ENCODE measurements at regions not wholly inside any gene's neighbourhood (a gene's known extent, or its start where the extent isn't known, plus 50 kb on each side); places are given as distances from the start of the nearest gene placed in this dataset.
"Not testable (repeated sequence)": the region's sequence is repeated elsewhere in the genome, so short reads cannot be mapped to it uniquely, and the experiment has no call there.

GRCh38 chr12:14201291-14201690 is 164.2 kb upstream of the ATF7IP start:
- ATAC-seq, result no peak
- H3K27ac Mint-ChIP-seq, result no peak overlapping the region

GRCh38 chr12:14207905-14208551 is 157.5 kb upstream of the ATF7IP start:
- no peak for DNase-seq (ENCODE audit: low spot score)
- H3K4me1 Mint-ChIP-seq (ENCODE audit: low read depth in 2 of 2), result no peaks in the 10 kb centered on the region
- H3K27me3 Mint-ChIP-seq, result peaks cover 0 to 3% of the 10 kb centered on the region in 2 donors
- H3K27ac Mint-ChIP-seq, result no peak overlapping the region
- no peak for ATAC-seq
- no peak overlapping the region for H3K4me3 Mint-ChIP-seq
- H3K9me3 Mint-ChIP-seq, result peaks cover 2% of the 10 kb centered on the region
- peaks cover 6% of the 10 kb centered on the region for H3K36me3 Mint-ChIP-seq

More at GRCh38 chr12:14201291-14201690, 164.2 kb upstream of the ATF7IP start:
- DNase-seq (ENCODE audit: low spot score), result no peak
- no peak overlapping the region for H3K4me3 Mint-ChIP-seq
- H3K4me1 Mint-ChIP-seq (ENCODE audit: low read depth in 2 of 2), result no peaks in the 10 kb centered on the region
- H3K9me3 Mint-ChIP-seq, result peaks cover 1% of the 10 kb centered on the region
- peaks cover 0 to 3% of the 10 kb centered on the region in 2 donors for H3K27me3 Mint-ChIP-seq
- H3K36me3 Mint-ChIP-seq, result peaks cover 3% of the 10 kb centered on the region

GRCh38 chr12:14211947-14212387 is 153.5 kb upstream of the ATF7IP start:
- ATAC-seq, result no peak
- DNase-seq (ENCODE audit: low spot score), result no peak
- Mint-ChIP-seq H3K9me3 (no peaks in the 10 kb centered on the region), H3K27me3 (no peaks in the 10 kb centered on the region), H3K4me3 (no peak overlapping the region), H3K4me1 (ENCODE audit: low read depth in 2 of 2) (peaks cover 6 to 12% of the 10 kb centered on the region in 2 donors), H3K27ac (no peak overlapping the region), H3K36me3 (no peaks in the 10 kb centered on the region)

- Mint-ChIP-seq H3K27ac (peak overlapping the region in 1 of 2 donors; percentile 79), H3K27me3 (no peaks in the 10 kb centered on the region), H3K9me3 (peaks cover 2% of the 10 kb centered on the region), H3K36me3 (peaks cover 3% of the 10 kb centered on the region), H3K4me1 (ENCODE audit: low read depth in 2 of 2) (peaks cover 8 to 25% of the 10 kb centered on the region in 2 donors), H3K4me3 (no peak overlapping the region)
- no peak for ATAC-seq
- no peak for DNase-seq (ENCODE audit: low spot score)
Measured at GRCh38 chr12:14213542-14213941, 151.9 kb upstream of the ATF7IP start.

GRCh38 chr12:14214495-14214894 is 151.0 kb upstream of the ATF7IP start:
- ATAC-seq (no peak), DNase-seq (ENCODE audit: low spot score) (no peak)
- peaks cover 9% of the 10 kb centered on the region for H3K36me3 Mint-ChIP-seq
- peak overlapping the region; percentile 31 to 79 for H3K27ac Mint-ChIP-seq
- H3K4me3 Mint-ChIP-seq, result no peak overlapping the region
- no peaks in the 10 kb centered on the region for H3K27me3 Mint-ChIP-seq
- H3K9me3 Mint-ChIP-seq, result peaks cover 6% of the 10 kb centered on the region
- peaks cover 14 to 30% of the 10 kb centered on the region in 2 donors for H3K4me1 Mint-ChIP-seq (ENCODE audit: low read depth in 2 of 2)

- peaks cover 13% of the 10 kb centered on the region for H3K9me3 Mint-ChIP-seq
- H3K36me3 Mint-ChIP-seq, result peaks cover 23% of the 10 kb centered on the region
- H3K4me3 Mint-ChIP-seq; H3K27me3 Mint-ChIP-seq; DNase-seq (ENCODE audit: low spot score); ATAC-seq: not testable (repeated sequence)
- H3K4me1 Mint-ChIP-seq (ENCODE audit: low read depth in 2 of 2), result peaks cover 25 to 38% of the 10 kb centered on the region in 2 donors
- peak overlapping the region; percentile 94 to 97 for H3K27ac Mint-ChIP-seq
Measured at GRCh38 chr12:14215949-14216348, 149.5 kb upstream of the ATF7IP start.

- peak; percentile 59 to 67 for ATAC-seq
- Mint-ChIP-seq H3K9me3 (peaks cover 18% of the 10 kb centered on the region), H3K27me3 (no peaks in the 10 kb centered on the region), H3K27ac (peak overlapping the region; percentile 94 to 97), H3K4me1 (ENCODE audit: low read depth in 2 of 2) (peaks cover 32 to 45% of the 10 kb centered on the region in 2 donors), H3K4me3 (peak overlapping the region; percentile 85), H3K36me3 (peaks cover 30% of the 10 kb centered on the region)
- peak; percentile 65 for DNase-seq (ENCODE audit: low spot score)
Measured at GRCh38 chr12:14216405-14217294, 148.8 kb upstream of the ATF7IP start.

- Mint-ChIP-seq H3K27ac (peak overlapping the region; percentile 97 to 99), H3K4me3 (peak overlapping the region; percentile 59), H3K27me3 (no peaks in the 10 kb centered on the region), H3K9me3 (peaks cover 18% of the 10 kb centered on the region), H3K36me3 (peaks cover 31% of the 10 kb centered on the region), H3K4me1 (ENCODE audit: low read depth in 2 of 2) (peaks cover 33 to 42% of the 10 kb centered on the region in 2 donors)
- DNase-seq (ENCODE audit: low spot score), result no peak
- no peak for ATAC-seq
Measured at GRCh38 chr12:14219156-14219555, 146.3 kb upstream of the ATF7IP start.

- Mint-ChIP-seq H3K4me3 (peak overlapping the region; percentile 74), H3K9me3 (peaks cover 18% of the 10 kb centered on the region), H3K27ac (peak overlapping the region; percentile 97 to 99), H3K36me3 (peaks cover 31% of the 10 kb centered on the region), H3K4me1 (ENCODE audit: low read depth in 2 of 2) (peaks cover 33 to 39% of the 10 kb centered on the region in 2 donors)
- not testable (repeated sequence) for ATAC-seq; H3K27me3 Mint-ChIP-seq; DNase-seq (ENCODE audit: low spot score)
Measured at GRCh38 chr12:14219670-14220069, 145.8 kb upstream of the ATF7IP start.

GRCh38 chr12:14225064-14225463 is 140.4 kb upstream of the ATF7IP start:
- H3K27me3 Mint-ChIP-seq, result peaks cover 0 to 12% of the 10 kb centered on the region in 2 donors
- peaks cover 19% of the 10 kb centered on the region for H3K36me3 Mint-ChIP-seq
- no peak for ATAC-seq

GRCh38 chr12:14235176-14235575 is 130.3 kb upstream of the ATF7IP start:
- Mint-ChIP-seq H3K36me3 (peaks cover 23% of the 10 kb centered on the region), H3K4me1 (ENCODE audit: low read depth in 2 of 2) (peaks cover 14% of the 10 kb centered on the region in 2 donors), H3K27me3 (peaks cover 10 to 15% of the 10 kb centered on the region in 2 donors), H3K9me3 (peaks cover 12% of the 10 kb centered on the region)
- not testable (repeated sequence) for H3K27ac Mint-ChIP-seq; DNase-seq (ENCODE audit: low spot score); ATAC-seq; H3K4me3 Mint-ChIP-seq

More at GRCh38 chr12:14225064-14225463, 140.4 kb upstream of the ATF7IP start:
- H3K4me1 Mint-ChIP-seq (ENCODE audit: low read depth in 2 of 2), result peaks cover 16 to 17% of the 10 kb centered on the region in 2 donors
- H3K27ac Mint-ChIP-seq, result no peak overlapping the region
- H3K4me3 Mint-ChIP-seq, result no peak overlapping the region
- peaks cover 13% of the 10 kb centered on the region for H3K9me3 Mint-ChIP-seq
- DNase-seq (ENCODE audit: low spot score), result no peak

- H3K4me3 Mint-ChIP-seq; H3K9me3 Mint-ChIP-seq; H3K27ac Mint-ChIP-seq; H3K36me3 Mint-ChIP-seq; H3K27me3 Mint-ChIP-seq; ATAC-seq; DNase-seq (ENCODE audit: low spot score): not testable (repeated sequence)
- H3K4me1 Mint-ChIP-seq (ENCODE audit: low read depth in 2 of 2), result peaks cover 21% of the 10 kb centered on the region in 2 donors
Measured at GRCh38 chr12:14236641-14237040, 128.8 kb upstream of the ATF7IP start.

GRCh38 chr12:14238221-14238792 is 127.2 kb upstream of the ATF7IP start:
- peak overlapping the region in 1 of 2 donors; percentile 6 for H3K27ac Mint-ChIP-seq
- H3K4me3 Mint-ChIP-seq, result no peak overlapping the region
- DNase-seq (ENCODE audit: low spot score), result no peak
- no peaks in the 10 kb centered on the region for H3K9me3 Mint-ChIP-seq
- ATAC-seq, result no peak
- H3K4me1 Mint-ChIP-seq (ENCODE audit: low read depth in 2 of 2), result peaks cover 21% of the 10 kb centered on the region in 2 donors
- no peaks in the 10 kb centered on the region for H3K36me3 Mint-ChIP-seq
- H3K27me3 Mint-ChIP-seq, result no peaks in the 10 kb centered on the region
